ENCODE measurements at regions not wholly inside any gene's neighbourhood (a gene's known extent, or its start where the extent isn't known, plus 50 kb on each side); places are given as distances from the start of the nearest gene placed in this dataset.

DNA sequence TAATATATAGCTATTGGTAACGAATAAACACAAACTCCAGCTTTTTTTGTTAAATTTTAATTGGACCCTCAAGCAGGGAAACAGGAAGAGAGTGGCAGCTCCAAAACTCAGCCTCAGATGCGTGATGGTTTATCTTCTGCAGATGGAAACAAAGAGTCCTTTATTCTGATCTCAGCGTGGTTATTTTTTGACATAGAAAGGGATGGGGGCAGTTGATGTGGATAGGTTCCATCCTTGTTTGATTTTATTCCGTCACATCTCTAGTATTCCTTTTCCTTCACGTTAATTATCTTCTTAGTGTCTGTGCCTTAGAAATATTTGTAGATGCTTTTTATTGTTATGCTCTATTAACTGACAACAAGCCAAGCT lies 447.6 kb upstream of the SEL1L start:
- Histone ChIP-seq H3K27me3 (ENCODE audit: control insufficient read depth in 1 of 2, insufficient read depth in 2 of 2, low read length in 2 of 2) (no peaks in the 10 kb centered on the region), H3K36me3 (ENCODE audit: control insufficient read depth in 2 of 2, insufficient read depth in 2 of 2, low read length in 2 of 2) (no peaks in the 10 kb centered on the region), H3K9me3 (ENCODE audit: control insufficient read depth in 2 of 2, low read length in 2 of 2) (no peaks in the 10 kb centered on the region), H3K4me3 (ENCODE audit: low read length in 2 of 2) (no peak overlapping the region), H3K27ac (ENCODE audit: low read length) (no peak overlapping the region), H3K4me1 (ENCODE audit: control insufficient read depth, insufficient read depth, low read length) (no peaks in the 10 kb centered on the region), H3K9ac (ENCODE audit: low read length in 2 of 2) (no peak overlapping the region)

- no peak overlapping the region for H3K4me3 ChIP-seq (ENCODE audit: low read length in 2 of 2)
- no peaks in the 10 kb centered on the region for H3K9me3 ChIP-seq (ENCODE audit: control insufficient read depth in 2 of 2, low read length in 2 of 2)
- no peaks in the 10 kb centered on the region for H3K27me3 ChIP-seq (ENCODE audit: control insufficient read depth in 1 of 2, insufficient read depth in 2 of 2, low read length in 2 of 2)
- no peak overlapping the region for H3K27ac ChIP-seq (ENCODE audit: low read length)
- H3K9ac ChIP-seq (ENCODE audit: low read length in 2 of 2), result no peak overlapping the region
- no peaks in the 10 kb centered on the region for H3K4me1 ChIP-seq (ENCODE audit: control insufficient read depth, insufficient read depth, low read length)
- no peaks in the 10 kb centered on the region for H3K36me3 ChIP-seq (ENCODE audit: control insufficient read depth in 2 of 2, insufficient read depth in 2 of 2, low read length in 2 of 2)
Observed at GRCh38 chr14:81982046-81982445, 448.4 kb upstream of the SEL1L start.

- Histone ChIP-seq H3K4me1 (ENCODE audit: control insufficient read depth, insufficient read depth, low read length) (no peaks in the 10 kb centered on the region), H3K9me3 (ENCODE audit: control insufficient read depth in 2 of 2, low read length in 2 of 2) (no peaks in the 10 kb centered on the region), H3K27me3 (ENCODE audit: control insufficient read depth in 1 of 2, insufficient read depth in 2 of 2, low read length in 2 of 2) (no peaks in the 10 kb centered on the region), H3K36me3 (ENCODE audit: control insufficient read depth in 2 of 2, insufficient read depth in 2 of 2, low read length in 2 of 2) (no peaks in the 10 kb centered on the region), H3K9ac (ENCODE audit: low read length in 2 of 2) (no peak overlapping the region), H3K27ac (ENCODE audit: low read length) (no peak overlapping the region), H3K4me3 (ENCODE audit: low read length in 2 of 2) (no peak overlapping the region)
Observed at GRCh38 chr14:81986005-81986404, 452.4 kb upstream of the SEL1L start.

DNA sequence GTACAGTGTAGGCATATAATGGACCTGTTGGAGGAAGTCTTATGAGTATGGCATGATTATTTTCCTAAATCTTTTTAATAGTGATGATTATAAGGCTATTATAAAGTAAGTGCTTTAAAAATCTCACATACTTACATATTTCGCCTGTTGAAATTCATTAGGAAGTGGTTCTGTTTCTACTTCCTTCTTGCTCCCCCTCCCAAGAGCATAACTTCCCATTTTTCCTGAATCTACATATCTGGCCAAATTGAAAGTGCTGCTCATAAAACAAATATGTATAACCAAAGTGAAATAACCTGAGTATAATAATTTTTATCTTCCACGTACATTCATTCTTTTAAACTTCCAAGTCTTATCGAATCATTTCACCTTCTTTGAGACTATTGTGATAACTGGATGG lies 455.6 kb upstream of the SEL1L start:
- Histone ChIP-seq H3K4me3 (ENCODE audit: low read length in 2 of 2) (no peak overlapping the region), H3K27me3 (ENCODE audit: control insufficient read depth in 1 of 2, insufficient read depth in 2 of 2, low read length in 2 of 2) (no peaks in the 10 kb centered on the region), H3K36me3 (ENCODE audit: control insufficient read depth in 2 of 2, insufficient read depth in 2 of 2, low read length in 2 of 2) (no peaks in the 10 kb centered on the region), H3K9ac (ENCODE audit: low read length in 2 of 2) (no peak overlapping the region), H3K9me3 (ENCODE audit: control insufficient read depth in 2 of 2, low read length in 2 of 2) (no peaks in the 10 kb centered on the region), H3K4me1 (ENCODE audit: control insufficient read depth, insufficient read depth, low read length) (no peaks in the 10 kb centered on the region), H3K27ac (ENCODE audit: low read length) (no peak overlapping the region)

DNA sequence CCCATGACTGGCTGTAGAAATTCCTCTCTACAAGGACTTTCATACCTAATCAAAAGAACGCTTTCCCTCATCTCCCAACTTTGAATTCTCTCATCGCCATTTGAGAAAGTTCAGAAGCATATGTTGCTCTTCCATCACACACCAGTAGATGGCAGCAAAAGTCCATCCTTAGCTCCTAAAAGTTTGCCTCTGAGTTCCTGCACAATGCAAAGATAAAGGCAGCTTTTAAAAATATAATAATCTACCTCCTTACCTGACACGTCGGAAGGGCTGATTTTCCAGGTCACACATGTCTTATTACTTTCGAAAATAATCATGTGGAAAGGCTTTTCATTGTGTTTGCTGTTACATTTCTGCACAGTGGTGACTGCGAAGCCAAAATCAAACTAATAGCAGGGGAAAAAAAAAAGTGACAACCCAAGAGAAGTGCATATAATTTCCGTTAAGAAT lies 456.7 kb upstream of the SEL1L start:
- no peaks in the 10 kb centered on the region for H3K9me3 ChIP-seq (ENCODE audit: control insufficient read depth in 2 of 2, low read length in 2 of 2)
- no peak overlapping the region for H3K4me3 ChIP-seq (ENCODE audit: low read length in 2 of 2)
- H3K4me1 ChIP-seq (ENCODE audit: control insufficient read depth, insufficient read depth, low read length), result no peaks in the 10 kb centered on the region
- no peaks in the 10 kb centered on the region for H3K36me3 ChIP-seq (ENCODE audit: control insufficient read depth in 2 of 2, insufficient read depth in 2 of 2, low read length in 2 of 2)
- H3K9ac ChIP-seq (ENCODE audit: low read length in 2 of 2), result no peak overlapping the region
- H3K27ac ChIP-seq (ENCODE audit: low read length), result no peak overlapping the region
- no peaks in the 10 kb centered on the region for H3K27me3 ChIP-seq (ENCODE audit: control insufficient read depth in 1 of 2, insufficient read depth in 2 of 2, low read length in 2 of 2)

GRCh38 chr14:81991998-81992397 lies 458.3 kb upstream of the SEL1L start:
- no peaks in the 10 kb centered on the region for H3K4me1 ChIP-seq (ENCODE audit: control insufficient read depth, insufficient read depth, low read length)
- no peak overlapping the region for H3K4me3 ChIP-seq (ENCODE audit: low read length in 2 of 2)
- H3K9me3 ChIP-seq (ENCODE audit: control insufficient read depth in 2 of 2, low read length in 2 of 2), result no peaks in the 10 kb centered on the region
- no peak overlapping the region for H3K9ac ChIP-seq (ENCODE audit: low read length in 2 of 2)
- H3K27me3 ChIP-seq (ENCODE audit: control insufficient read depth in 1 of 2, insufficient read depth in 2 of 2, low read length in 2 of 2), result no peaks in the 10 kb centered on the region
- no peak overlapping the region for H3K27ac ChIP-seq (ENCODE audit: low read length)
- no peaks in the 10 kb centered on the region for H3K36me3 ChIP-seq (ENCODE audit: control insufficient read depth in 2 of 2, insufficient read depth in 2 of 2, low read length in 2 of 2)

DNA sequence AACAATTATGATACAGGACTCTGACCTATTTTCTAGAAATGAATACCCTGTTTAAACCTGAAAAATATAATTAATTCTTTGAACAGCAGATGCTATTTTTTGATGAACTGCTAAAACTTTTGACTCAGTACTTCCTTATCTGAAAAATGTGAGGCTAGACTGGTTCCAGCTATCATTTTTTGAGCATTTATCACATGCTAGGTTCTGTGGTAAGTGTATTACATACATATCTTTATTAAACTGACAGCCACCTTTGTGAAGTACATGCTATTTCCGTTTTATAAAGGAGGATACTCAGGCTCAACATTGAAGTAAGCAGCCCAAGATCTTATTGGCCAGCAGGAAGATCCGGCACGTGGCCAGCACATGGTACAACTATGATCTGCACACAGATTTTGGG lies 459.8 kb upstream of the SEL1L start:
- no peak overlapping the region for H3K27ac ChIP-seq (ENCODE audit: low read length)
- H3K4me1 ChIP-seq (ENCODE audit: control insufficient read depth, insufficient read depth, low read length), result no peaks in the 10 kb centered on the region
- H3K9me3 ChIP-seq (ENCODE audit: control insufficient read depth in 2 of 2, low read length in 2 of 2), result no peaks in the 10 kb centered on the region
- H3K9ac ChIP-seq (ENCODE audit: low read length in 2 of 2), result no peak overlapping the region
- no peak overlapping the region for H3K4me3 ChIP-seq (ENCODE audit: low read length in 2 of 2)
- H3K27me3 ChIP-seq (ENCODE audit: control insufficient read depth in 1 of 2, insufficient read depth in 2 of 2, low read length in 2 of 2), result no peaks in the 10 kb centered on the region
- no peaks in the 10 kb centered on the region for H3K36me3 ChIP-seq (ENCODE audit: control insufficient read depth in 2 of 2, insufficient read depth in 2 of 2, low read length in 2 of 2)

GRCh38 chr14:82003426-82003825 lies 469.8 kb upstream of the SEL1L start:
- H3K27me3 ChIP-seq (ENCODE audit: control insufficient read depth in 1 of 2, insufficient read depth in 2 of 2, low read length in 2 of 2), result no peaks in the 10 kb centered on the region
- no peak overlapping the region for H3K27ac ChIP-seq (ENCODE audit: low read length)
- no peaks in the 10 kb centered on the region for H3K4me1 ChIP-seq (ENCODE audit: control insufficient read depth, insufficient read depth, low read length)
- H3K4me3 ChIP-seq (ENCODE audit: low read length in 2 of 2), result no peak overlapping the region
- H3K9me3 ChIP-seq (ENCODE audit: control insufficient read depth in 2 of 2, low read length in 2 of 2), result no peaks in the 10 kb centered on the region
- no peaks in the 10 kb centered on the region for H3K36me3 ChIP-seq (ENCODE audit: control insufficient read depth in 2 of 2, insufficient read depth in 2 of 2, low read length in 2 of 2)
- H3K9ac ChIP-seq (ENCODE audit: low read length in 2 of 2), result no peak overlapping the region

GRCh38 chr14:82009076-82009475 lies 475.4 kb upstream of the SEL1L start:
- Histone ChIP-seq H3K27ac (ENCODE audit: low read length) (no peak overlapping the region), H3K9me3 (ENCODE audit: control insufficient read depth in 2 of 2, low read length in 2 of 2) (no peaks in the 10 kb centered on the region), H3K4me1 (ENCODE audit: control insufficient read depth, insufficient read depth, low read length) (no peaks in the 10 kb centered on the region), H3K36me3 (ENCODE audit: control insufficient read depth in 2 of 2, insufficient read depth in 2 of 2, low read length in 2 of 2) (no peaks in the 10 kb centered on the region), H3K27me3 (ENCODE audit: control insufficient read depth in 1 of 2, insufficient read depth in 2 of 2, low read length in 2 of 2) (no peaks in the 10 kb centered on the region), H3K4me3 (ENCODE audit: low read length in 2 of 2) (no peak overlapping the region), H3K9ac (ENCODE audit: low read length in 2 of 2) (no peak overlapping the region)

GRCh38 chr14:82009993-82010392 lies 476.3 kb upstream of the SEL1L start:
- H3K4me3 ChIP-seq (ENCODE audit: low read length in 2 of 2), result no peak overlapping the region
- H3K36me3 ChIP-seq (ENCODE audit: control insufficient read depth in 2 of 2, insufficient read depth in 2 of 2, low read length in 2 of 2), result no peaks in the 10 kb centered on the region
- H3K4me1 ChIP-seq (ENCODE audit: control insufficient read depth, insufficient read depth, low read length), result no peaks in the 10 kb centered on the region
- H3K27me3 ChIP-seq (ENCODE audit: control insufficient read depth in 1 of 2, insufficient read depth in 2 of 2, low read length in 2 of 2), result no peaks in the 10 kb centered on the region
- H3K9ac ChIP-seq (ENCODE audit: low read length in 2 of 2), result no peak overlapping the region
- H3K9me3 ChIP-seq (ENCODE audit: control insufficient read depth in 2 of 2, low read length in 2 of 2), result no peaks in the 10 kb centered on the region
- H3K27ac ChIP-seq (ENCODE audit: low read length), result no peak overlapping the region

DNA sequence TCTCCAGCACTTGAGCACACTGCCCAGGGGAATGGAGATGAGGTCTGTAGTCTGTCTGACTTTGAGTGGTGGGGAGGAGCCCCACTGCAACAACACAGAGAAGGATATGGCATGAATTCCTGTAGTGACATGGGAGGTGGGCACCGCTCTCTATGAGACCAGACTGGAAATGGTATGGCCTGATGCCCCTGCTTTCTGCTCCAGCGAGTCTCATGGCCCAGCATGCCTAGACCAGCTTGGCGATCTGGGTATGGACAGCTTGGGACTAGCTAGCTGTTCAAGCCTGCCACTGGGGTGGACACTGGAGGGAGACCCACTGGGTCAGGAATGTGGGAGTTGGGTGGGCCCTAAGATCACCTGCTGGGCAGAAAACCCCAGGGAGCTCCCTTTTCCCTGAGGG lies 477.8 kb upstream of the SEL1L start:
- no peaks in the 10 kb centered on the region for H3K9me3 ChIP-seq (ENCODE audit: control insufficient read depth in 2 of 2, low read length in 2 of 2)
- H3K4me3 ChIP-seq (ENCODE audit: low read length in 2 of 2), result no peak overlapping the region
- H3K9ac ChIP-seq (ENCODE audit: low read length in 2 of 2), result no peak overlapping the region
- no peak overlapping the region for H3K27ac ChIP-seq (ENCODE audit: low read length)
- H3K27me3 ChIP-seq (ENCODE audit: control insufficient read depth in 1 of 2, insufficient read depth in 2 of 2, low read length in 2 of 2), result no peaks in the 10 kb centered on the region
- no peaks in the 10 kb centered on the region for H3K36me3 ChIP-seq (ENCODE audit: control insufficient read depth in 2 of 2, insufficient read depth in 2 of 2, low read length in 2 of 2)
- H3K4me1 ChIP-seq (ENCODE audit: control insufficient read depth, insufficient read depth, low read length), result no peaks in the 10 kb centered on the region

DNA sequence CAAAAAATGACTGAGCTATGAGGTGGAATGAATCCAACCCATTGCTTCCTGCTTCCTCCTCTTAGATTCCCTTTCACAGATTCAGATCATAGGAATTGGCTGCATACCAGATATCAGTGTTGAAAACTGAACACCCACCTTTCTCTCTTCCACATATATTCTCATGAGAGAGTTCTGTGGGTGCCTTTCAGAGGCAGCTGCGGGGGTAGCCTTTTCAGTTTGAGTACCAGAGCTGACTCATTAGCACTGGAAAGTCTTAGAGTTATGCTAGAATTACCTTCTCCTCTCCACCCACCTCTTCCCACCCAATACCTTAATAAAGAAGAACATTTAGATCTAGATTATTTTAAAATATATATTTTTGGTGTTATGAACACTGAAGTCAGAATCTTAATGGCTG lies 495.4 kb upstream of the SEL1L start:
- no peaks in the 10 kb centered on the region for H3K4me1 ChIP-seq (ENCODE audit: control insufficient read depth, insufficient read depth, low read length)
- no peak overlapping the region for H3K4me3 ChIP-seq (ENCODE audit: low read length in 2 of 2)
- H3K27ac ChIP-seq (ENCODE audit: low read length), result no peak overlapping the region
- H3K9me3 ChIP-seq (ENCODE audit: control insufficient read depth in 2 of 2, low read length in 2 of 2), result peaks cover 0 to 5% of the 10 kb centered on the region in 2 donors
- H3K9ac ChIP-seq (ENCODE audit: low read length in 2 of 2), result no peak overlapping the region
- no peaks in the 10 kb centered on the region for H3K27me3 ChIP-seq (ENCODE audit: control insufficient read depth in 1 of 2, insufficient read depth in 2 of 2, low read length in 2 of 2)
- no peaks in the 10 kb centered on the region for H3K36me3 ChIP-seq (ENCODE audit: control insufficient read depth in 2 of 2, insufficient read depth in 2 of 2, low read length in 2 of 2)
